NCI-H2227 treated with DMSO at 0.1 percent for 48 hours (cell line): ENCODE measurements at regions not wholly inside any gene's neighbourhood (a gene's known extent, or its start where the extent isn't known, plus 50 kb on each side); places are given as distances from the start of the nearest gene placed in this dataset.

ENCODE experiments used
- DNase-seq: peaks from one replicate; lab custom pipeline; 2025; lab: John Stamatoyannopoulos, UW

DNA sequence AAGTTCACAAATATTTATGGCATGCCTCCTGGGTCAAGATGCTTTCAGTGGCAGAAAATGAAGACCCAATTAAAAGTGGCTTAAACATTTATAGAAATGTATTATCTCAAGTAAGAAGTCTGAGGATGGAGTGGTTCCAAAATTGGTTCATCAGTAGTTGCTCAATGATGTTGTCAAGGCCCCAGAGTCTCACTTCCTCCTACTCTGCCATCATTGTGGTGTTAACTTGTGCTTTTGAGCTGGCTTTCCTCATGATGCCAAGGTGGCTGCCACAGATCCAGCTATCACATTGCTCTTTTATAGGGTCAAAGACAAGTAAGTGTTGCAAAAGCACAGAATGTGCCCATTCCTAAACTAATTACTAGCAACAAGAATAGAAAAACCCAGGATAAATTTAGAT lies 404.6 kb upstream of the NRP1 start:
- DNase-seq: no peak

DNA sequence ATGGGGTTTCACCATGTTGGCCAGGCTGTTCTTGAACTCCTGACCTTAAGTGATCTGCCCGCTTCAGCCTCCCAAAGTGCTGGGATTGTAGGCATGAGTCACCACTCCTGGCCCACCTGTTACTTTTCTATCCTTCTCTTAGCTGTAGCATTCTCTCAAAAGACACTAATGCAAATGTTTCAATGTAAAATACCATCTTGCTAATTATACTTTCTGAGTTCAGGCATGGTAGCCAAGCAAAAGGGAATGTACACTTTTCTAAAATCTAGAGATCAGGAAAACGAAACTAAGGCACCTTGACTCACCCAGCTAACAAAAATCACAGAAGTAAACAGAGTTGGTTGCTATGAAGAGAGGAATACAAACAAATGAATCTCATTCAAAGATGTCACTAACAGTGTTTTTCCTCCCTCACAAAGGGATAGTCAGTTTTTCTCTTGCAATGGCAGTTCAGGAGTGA lies 401.0 kb upstream of the NRP1 start:
- DNase-seq: no peak

DNA sequence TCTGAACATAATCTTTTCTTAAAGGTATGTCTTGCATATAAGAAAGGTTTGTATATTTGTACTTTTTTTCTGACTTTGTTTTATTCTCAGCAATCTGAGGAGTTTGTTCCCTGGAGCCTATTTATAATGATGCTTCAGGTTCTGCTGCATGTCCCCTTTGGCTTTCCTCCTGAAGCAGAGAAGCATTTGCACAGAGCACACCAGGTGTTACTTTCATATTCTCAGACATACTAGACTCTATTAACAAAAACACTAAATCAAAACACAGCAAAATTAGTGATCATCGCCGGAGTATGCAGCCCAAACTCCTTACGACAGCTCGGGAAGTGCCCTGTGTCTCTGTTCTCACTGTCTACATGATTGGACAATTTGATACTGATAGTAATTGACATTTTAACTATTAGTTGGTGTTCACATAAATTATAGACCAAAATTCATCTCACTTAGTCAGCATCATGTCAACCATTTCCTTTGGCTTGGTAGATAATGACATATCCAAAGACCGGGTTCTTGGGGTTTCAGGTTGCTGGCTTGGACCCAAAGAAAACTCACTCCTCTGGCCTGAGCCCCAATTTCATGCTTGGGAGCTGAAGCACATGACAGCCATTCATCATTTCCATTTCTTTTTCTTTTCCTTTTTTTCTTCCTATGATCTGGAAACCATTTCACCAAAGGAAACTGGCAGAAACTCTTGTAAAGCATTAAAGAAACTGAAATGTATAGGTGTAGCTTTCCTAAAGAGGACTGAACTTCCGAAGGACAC lies 400.1 kb upstream of the NRP1 start:
- DNase-seq: no peak

DNA sequence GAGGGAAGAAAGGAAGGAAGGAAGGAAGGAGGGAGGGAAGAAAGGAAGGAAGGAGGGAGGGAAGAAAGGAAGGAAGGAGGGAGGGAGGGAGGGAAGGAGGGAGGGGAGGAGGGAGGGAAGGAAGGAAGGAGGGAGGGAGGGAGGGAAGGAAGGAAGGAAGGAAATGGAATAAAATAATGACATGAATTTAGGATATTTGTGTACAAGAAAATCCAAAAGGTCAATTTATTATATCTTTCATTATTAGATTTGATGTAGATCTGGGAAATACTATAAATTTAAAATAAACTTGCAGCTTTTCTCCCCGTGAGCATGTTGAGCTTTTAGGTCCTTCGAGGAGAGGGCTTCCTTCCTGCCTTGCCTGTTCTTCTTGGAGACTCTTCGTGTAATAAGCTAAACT lies 398.6 kb upstream of the NRP1 start:
- no peak for DNase-seq

DNA sequence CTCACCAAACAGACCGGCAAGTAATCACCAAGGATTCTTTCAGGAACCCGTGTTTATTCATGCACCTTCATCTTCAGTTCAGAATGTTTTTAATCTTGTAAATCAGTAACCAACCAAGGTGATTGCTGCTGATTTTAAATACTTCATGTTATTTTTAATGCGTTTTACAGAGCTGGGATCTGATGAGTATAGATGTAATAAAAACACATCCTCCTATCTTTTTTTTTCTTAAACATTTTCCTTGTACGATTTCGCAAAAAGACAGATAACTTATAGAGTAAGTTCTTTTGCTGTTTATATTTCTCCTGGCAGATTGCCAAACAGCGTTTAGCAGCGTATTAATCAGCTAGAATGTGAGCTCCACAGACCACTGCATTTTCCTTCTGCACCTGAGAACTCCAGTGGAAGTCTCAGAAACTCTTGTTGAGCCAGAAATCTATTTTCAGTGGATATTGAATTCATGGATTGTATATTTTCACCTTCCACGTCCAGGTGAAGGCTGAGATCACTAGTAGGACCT lies 397.8 kb upstream of the NRP1 start:
- no peak for DNase-seq

DNA sequence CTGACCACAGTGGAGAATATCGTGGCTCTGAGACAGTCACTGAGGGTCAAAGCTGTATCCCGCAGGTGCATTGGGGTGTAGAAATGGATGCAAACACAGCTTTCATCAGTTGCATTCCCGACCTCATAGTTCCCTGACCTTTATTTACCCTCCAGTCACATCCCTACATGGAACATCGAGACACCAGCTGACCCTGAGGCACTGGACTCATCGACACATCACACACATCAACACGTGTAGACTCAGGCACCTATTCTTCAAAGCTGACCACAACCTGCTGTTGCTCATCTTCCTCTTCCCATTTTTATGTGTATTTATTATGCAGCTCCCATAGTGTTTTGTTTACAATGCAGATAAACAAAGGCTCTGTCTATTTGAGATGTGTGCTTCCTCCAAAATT lies 396.9 kb upstream of the NRP1 start:
- DNase-seq: no peak

DNA sequence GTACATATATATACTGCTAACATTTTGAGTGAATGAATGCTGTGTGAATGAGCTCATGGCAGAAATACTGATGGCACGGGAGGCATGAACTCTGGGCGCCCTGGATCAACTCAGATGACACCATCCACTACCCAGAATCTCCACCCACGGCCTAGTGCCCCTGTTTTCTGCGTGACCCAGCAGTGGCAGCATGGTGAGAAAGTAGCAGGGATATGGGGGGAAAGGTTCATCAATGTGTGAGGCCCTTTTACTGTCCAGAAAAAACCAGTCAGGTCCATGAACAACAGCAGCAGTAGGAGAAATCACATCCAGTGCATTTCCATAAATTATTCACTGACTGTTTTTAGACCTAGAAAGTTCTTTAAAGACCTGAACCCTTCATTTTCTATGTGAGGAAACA lies 391.0 kb upstream of the NRP1 start:
- no peak for DNase-seq

DNA sequence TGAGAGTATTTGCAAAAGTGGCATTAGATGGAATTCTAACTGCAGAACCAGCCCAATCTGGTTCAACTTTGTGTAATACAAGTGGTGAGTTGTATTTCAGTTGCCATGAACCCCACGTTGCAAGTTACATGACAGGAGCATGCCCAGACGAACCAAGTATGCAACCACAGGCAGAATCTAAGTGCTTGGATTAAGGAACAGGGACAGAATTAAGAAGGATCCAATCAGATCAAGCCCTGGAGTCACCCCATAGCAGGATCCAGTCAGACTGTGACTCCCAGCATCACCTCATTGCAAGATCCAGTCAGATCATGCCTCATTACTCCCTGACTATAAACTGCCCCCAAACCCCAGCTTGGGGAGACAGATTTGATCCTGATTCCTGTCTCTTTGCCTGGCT lies 388.7 kb upstream of the NRP1 start:
- no peak for DNase-seq

DNA sequence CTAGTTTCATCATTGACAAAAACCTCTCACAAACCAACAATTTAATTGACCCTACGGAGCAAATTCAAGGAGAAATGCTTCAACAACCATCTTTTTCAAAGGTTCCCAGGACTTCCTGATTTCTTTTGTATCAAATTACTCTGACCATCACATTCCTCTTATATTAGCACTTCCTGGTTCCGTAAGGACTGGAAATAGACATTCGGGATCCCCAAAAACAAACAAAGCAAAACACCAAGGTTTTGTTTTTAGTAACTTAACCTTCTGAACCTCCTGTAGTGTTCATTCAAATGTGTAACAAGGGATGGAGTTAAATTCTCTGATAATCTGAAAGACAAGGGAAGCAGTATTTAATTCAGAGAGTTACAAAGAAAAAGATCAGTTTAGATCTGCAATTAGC lies 387.6 kb upstream of the NRP1 start:
- DNase-seq: no peak

DNA sequence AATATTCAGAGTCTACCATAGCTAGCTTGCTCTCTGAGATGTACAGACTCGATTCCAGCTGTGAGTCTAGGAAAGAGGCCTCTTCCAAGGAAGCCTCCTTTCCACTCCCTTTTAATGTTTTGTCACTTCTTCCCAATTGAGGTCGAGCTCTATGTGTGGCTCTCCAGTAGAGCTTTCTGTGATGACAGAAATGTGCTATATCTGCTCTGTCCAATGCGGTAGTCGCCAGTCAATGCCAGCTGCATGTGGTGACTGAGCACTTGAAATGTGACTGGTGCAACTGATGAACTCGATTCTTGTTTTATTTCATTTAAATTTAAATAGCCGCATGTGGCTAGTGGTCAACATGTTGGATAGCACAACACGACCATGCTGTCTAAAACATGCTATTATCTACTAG lies 387.0 kb upstream of the NRP1 start:
- DNase-seq: no peak

DNA sequence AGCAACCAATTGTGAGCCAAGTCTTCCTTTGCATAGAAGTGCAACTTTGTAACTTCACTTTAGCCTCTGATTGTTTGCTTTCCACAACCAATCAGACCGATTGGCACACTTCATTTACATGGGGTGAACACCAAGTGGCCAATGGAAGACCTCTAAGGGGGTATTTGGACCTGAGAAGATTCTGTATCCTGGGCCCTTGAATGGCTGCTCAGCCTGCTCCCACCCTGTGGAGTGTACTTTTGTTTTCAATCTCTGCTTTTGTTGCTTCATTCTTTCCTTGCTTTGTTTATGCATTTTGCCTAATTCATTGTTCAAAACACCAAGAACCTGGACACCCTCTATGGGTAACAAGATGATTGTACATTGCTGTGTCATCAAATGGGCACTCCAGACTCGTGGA lies 385.7 kb upstream of the NRP1 start:
- no peak for DNase-seq

DNA sequence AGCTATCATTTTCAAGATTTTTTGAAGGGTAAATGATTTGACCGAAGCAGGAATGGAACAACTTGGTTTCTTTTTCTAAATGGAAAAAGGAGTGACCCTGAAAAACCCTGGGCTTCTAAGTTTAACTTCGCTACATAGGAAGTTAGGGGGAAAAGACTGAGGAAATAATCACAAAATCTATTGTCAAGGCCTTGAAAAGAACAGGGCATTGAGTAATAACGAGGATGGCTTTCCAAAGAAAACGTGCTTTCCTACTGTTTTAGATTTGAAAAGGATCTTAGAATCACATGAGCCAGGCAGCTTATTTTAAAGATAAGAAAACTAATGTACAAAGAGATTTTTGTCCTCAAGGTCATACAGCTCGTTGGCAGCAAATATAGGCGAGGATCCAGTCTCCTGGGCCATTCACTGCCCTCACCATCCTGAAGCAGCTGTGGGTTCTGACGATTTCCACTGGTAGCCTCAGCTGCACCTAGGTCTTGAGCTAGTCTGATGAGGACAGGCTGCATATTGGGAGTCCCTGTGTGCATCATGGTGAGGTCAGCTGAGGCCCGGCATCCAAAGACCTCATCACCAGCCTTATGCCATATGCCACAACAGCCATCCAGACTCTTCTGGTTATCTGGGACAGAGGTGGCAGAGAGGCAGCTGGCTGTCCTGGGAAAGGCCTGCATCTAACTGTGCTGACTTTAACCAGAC lies 384.7 kb upstream of the NRP1 start:
- DNase-seq: no peak

DNA sequence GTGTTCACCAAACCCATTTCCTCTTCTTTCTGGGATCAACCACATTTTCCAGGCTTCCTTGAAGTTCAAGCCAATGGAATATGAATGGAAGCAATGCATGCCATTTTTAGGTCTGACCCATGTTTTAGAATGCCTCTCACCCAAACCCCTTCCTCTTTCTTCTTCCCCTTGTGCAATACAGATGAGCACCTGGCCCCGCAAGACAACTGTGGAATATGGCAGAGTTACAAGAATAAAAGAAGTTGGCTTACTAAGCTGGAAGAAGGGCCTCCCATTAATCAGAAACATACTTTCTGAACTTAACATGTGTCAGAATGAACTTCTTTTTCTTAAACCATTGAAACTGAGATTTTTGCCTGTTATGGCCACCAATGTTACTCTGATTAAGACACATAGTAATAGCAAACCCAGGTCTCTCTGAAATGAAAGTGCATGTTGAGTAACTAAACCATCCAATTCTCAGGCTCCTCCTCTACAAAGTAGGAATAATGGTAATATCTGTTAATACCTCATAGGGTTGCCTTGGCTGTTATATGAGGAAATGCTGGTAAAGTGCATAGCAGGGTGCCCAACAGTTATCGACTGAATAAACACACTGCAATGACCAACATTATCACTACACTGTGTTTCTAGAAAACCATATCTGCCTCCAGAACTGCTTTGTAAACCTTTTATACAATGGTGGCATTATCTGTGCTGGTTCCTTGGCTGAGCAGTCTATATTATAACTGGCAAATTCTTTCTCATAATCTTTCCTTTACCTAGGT lies 382.2 kb upstream of the NRP1 start:
- no peak for DNase-seq

DNA sequence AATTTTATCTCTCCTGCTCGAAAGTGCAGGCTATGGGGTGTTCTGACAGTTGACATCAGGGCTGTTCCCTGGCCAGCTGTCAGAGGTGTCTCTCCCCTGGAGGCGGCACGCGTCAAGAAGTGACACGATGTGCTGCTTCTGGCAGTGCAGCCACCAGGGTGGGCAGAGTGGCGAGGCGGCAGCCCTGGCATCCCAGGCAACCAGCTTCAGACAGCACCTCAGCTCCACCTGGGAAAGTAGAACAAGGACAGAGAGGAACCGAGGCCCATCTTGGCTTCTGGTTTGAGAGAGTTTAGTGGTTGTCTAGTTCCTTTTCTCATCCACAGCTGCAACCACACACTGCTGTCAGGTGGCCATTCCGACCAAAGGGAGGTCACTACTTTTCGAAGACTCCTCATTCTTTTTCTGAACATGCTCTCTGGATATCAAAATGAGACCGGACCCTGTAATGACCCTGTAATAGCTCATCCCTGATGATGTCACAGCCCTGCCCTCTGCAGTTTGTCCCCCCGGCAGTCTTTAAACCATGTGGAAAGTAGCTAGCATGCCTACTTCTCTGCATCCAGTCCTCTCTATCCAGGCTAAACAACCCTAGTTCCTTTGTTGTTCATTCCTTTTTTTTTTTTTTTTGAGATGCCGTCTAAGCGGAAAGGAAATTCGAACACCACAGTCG lies 381.0 kb upstream of the NRP1 start:
- DNase-seq: no peak

DNA sequence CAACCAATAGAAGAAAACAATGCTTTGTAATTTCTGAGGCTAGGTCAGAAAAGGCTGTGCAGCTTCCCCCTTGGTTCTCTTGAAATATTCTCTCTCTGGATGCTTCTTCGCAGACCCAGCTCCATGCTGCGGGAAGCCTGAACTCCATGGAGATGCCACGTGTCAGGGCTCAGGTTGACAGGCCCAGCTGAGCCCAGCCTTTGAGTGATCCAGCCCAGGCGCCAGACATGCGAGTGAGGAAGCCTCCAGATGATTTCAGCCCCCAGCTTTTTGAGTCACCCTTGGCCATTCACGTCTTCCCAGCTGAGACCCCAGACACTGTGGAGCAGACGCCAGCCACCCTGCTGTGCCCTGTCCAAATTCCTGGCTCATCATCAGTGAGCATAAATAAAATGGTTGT lies 378.4 kb upstream of the NRP1 start:
- DNase-seq: no peak

DNA sequence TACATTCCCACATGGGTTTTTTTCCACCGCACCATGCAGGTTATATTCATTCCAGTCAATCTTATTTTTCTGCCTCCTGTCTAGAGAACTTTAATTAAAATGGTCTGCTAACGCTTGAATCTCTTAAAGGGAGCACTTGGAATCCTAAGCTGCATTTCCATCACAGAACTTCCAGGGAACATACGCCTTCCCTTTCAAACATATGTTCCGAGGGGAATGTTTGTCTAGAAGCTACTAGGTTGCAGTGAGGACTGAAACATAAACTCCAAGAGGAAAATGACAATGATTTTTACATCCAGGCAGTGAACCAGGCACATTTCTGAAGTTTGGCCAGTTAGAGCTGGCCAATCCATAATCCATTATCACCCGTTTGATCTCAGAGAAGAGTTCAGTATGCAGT lies 375.5 kb upstream of the NRP1 start:
- DNase-seq: no peak

DNA sequence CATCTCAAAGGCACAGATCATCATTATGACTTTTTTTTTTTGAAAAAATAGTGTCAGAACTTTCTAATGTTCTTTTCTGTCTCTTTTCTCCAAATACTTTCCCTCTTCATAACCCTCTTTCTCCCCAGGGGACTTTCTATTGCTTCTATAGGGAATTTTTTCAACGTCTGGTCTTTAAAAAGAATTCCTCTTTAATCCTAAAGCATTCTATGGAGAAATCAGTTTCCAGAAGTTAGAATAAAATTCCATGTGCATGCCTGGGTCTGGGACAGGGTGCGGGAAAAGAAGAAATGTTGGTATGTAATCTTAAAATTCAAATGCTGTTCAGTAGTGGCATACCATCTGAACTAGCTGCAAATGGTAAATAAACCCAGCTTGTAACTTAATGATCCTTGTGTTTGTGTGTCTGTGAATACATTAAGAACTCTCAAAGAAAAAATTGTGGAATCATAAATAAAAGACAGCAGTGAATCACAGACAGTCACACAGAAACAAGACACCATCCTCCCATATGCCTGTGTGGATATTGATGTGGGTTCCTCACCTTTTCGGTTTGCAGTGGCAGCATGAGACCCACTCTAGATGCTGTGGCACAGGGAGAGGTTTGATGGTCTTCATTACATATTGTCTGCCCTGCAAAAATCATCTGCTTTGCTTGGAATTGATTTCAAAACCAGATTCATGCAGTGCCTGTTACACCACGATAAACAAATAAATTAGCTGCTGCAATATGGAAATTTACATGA lies 374.7 kb upstream of the NRP1 start:
- DNase-seq: no peak

DNA sequence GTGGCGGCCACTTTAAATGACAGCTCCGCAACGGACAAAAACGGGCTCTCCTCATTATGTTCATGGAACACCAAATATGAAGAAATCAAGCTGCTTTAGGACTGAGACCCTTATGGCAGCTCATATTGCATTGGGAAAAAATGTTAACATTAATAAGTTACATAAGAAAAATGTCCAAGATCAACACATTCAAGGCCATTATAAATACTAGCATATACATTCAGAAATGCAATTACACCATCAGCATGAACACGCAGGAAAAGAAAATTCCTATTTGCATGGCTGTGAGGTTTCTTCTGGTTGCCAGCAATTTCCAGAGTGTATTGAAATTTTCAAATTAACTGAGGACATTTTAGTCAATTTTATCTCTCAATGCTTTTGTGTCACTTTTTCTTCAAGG lies 374.1 kb upstream of the NRP1 start:
- no peak for DNase-seq

DNA sequence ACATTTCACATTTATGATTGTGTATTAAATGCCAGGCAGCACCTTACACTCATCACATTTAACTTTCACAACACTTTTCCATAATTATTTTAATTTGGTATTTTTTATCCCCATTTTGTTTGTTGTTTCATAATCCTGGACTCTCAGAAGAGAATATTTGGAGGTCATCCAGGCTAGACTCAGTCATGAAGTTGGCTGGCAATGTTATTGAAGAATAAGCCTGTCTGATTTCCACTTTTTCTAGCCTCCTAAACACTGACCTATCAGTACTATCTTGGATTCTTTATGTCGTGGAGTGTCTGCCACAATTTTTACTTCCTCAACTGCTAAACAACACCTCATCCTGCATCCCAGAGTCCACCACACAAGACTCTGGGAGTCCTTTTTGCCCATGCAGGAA lies 372.3 kb upstream of the NRP1 start:
- DNase-seq: no peak

DNA sequence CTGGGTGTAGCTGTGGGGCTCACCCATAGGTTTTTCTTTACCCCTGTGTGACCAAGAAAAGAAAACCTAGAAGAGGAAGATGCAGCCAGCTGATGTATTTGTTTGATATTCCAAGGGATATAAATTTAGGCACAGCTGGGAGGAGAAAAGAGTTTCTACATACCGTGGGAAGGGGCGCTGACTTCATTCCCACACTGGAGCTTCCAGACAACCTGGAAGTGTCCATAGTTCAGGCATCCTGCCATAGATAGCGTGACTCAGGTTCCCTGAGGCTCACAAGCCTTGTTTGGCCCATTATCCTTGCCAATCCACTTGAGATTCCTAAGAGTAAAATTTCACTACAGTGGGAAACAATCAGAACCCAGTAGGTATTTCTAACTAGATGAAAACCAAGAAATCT lies 371.7 kb upstream of the NRP1 start:
- no peak for DNase-seq

DNA sequence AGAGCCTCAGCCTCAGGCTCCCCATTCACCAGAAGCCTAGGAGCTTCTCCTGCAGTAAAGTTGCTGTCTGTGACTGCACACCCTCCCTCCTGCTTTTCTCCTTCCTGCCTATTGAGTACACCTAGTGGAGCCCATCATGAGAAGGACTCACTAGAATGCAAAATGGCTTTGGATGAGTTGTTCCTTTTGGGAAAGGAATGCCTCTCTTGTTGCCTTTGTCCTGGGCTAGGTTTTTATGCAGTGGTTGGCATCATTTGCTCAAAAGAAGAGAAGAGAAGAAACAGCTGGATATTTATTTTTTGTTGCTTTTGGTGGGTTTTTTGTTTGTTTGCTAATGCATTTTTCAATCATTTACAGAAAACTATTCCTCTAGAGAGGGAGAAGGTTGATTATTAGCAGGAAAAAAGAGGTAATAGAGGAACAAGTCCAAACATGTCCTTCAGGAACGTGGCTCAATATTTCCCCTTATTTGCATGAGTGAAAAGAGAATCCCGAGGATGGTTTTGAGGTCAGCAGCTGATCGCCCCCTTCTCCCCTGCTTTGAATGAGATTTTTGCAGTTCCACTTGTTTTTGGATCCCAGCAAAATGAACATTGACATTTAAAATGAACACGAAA lies 369.9 kb upstream of the NRP1 start:
- no peak for DNase-seq
